IMR-90 (cell line): ENCODE measurements at regions not wholly inside any gene's neighbourhood (a gene's known extent, or its start where the extent isn't known, plus 50 kb on each side); places are given as distances from the start of the nearest gene placed in this dataset.

Source experiments
- ATAC-seq: fragments of 200-7000 bp; cut with Tn5 transposase; 2 replicates; pipeline ENCODE4 v1.9.1; 2020; ENCODE audit warnings: low read depth, mild to moderate bottlenecking, moderate library complexity
- BruUV-seq: library from RNA; stranded (reverse); fragments of 400-500 nt; replicated peaks from 2 replicates; lab custom pipeline; 2021; lab: Mats Ljungman, UMichigan
- CTCF ChIA-PET: fragments of 300-600 bp; formaldehyde crosslinking; extraction: SDS; loops from one replicate; lab custom pipeline; 2021; ENCODE audit warnings: antibody characterized with exemption; lab: Yijun Ruan, JAX
- POLR2A ChIA-PET: fragments of 300-600 bp; sonication (Branson Sonifier 250); formaldehyde crosslinking; loops from one replicate; lab custom pipeline; 2022; ENCODE audit warnings: antibody characterized with exemption; ENCODE audit not compliant: unreplicated experiment; lab: Charles Lee
- DNase-seq: peaks from one replicate; pipeline ENCODE4 v3.0.0; 2013
- H2AFZ ChIP-seq: replicated peaks from 2 replicates; pipeline ENCODE3; 2013; ENCODE audit warnings: low read length, mild to moderate bottlenecking; ENCODE audit not compliant: poor library complexity
- H2AK5ac ChIP-seq: 2 replicates; pipeline ENCODE4 v1.6.1; 2013; ENCODE audit warnings: low read depth, low read length, inconsistent platforms
- H2AK9ac ChIP-seq: replicated peaks from 2 replicates; pipeline ENCODE3; 2013; ENCODE audit warnings: mild to moderate bottlenecking, low read depth, low read length, moderate library complexity; ENCODE audit not compliant: poor library complexity
- H2BK120ac ChIP-seq: 2 replicates; pipeline ENCODE4 v1.6.1; 2013; ENCODE audit warnings: low read depth, low read length, inconsistent platforms
- H2BK15ac ChIP-seq: 3 replicates; pipeline ENCODE4 v1.6.1; 2013; ENCODE audit warnings: low read depth, low read length, inconsistent platforms
- H2BK20ac ChIP-seq: 2 replicates; pipeline ENCODE4 v1.6.1; 2013; ENCODE audit warnings: low read depth, mild to moderate bottlenecking, inconsistent platforms, low read length, moderate library complexity
- H2BK5ac ChIP-seq: 2 replicates; pipeline ENCODE4 v1.6.1; 2013; ENCODE audit warnings: mild to moderate bottlenecking, low read depth, low read length, inconsistent platforms; ENCODE audit not compliant: poor library complexity, severe bottlenecking
- H3K14ac ChIP-seq: replicated peaks from 2 replicates; pipeline ENCODE4 v1.6.1; 2013; ENCODE audit warnings: low read depth, low read length, inconsistent platforms
- H3K18ac ChIP-seq: 2 replicates; pipeline ENCODE4 v1.6.1; 2013; ENCODE audit warnings: low read depth, low read length, control low read depth
- H3K23ac ChIP-seq: 2 replicates; pipeline ENCODE4 v1.6.1; 2013; ENCODE audit warnings: low read depth, low read length, inconsistent platforms
- H3K27ac ChIP-seq: 2 replicates; pipeline ENCODE4 v1.5.1; 2013; ENCODE audit warnings: mild to moderate bottlenecking, control low read depth, low read length; ENCODE audit not compliant: insufficient read depth
- H3K27me3 ChIP-seq: 2 replicates; pipeline ENCODE4 v1.6.1; 2013; ENCODE audit warnings: low read length; ENCODE audit not compliant: control insufficient read depth, insufficient read depth
- H3K36me3 ChIP-seq: 2 replicates; pipeline ENCODE4 v1.6.1; 2013; ENCODE audit warnings: low read length, mixed read lengths; ENCODE audit not compliant: control insufficient read depth, insufficient read depth
- H3K4ac ChIP-seq: 2 replicates; pipeline ENCODE4 v1.6.1; 2013; ENCODE audit warnings: low read depth, low read length, inconsistent platforms
- H3K4me1 ChIP-seq: 2 replicates; pipeline ENCODE4 v1.6.1; 2013; ENCODE audit warnings: low read length, mixed read lengths; ENCODE audit not compliant: control insufficient read depth, insufficient read depth
- H3K4me2 ChIP-seq: 2 replicates; pipeline ENCODE4 v1.6.1; 2013; ENCODE audit warnings: low read depth, mild to moderate bottlenecking, control low read depth, low read length, moderate library complexity
- H3K4me3 ChIP-seq: 2 replicates; pipeline ENCODE4 v1.5.1; 2013; ENCODE audit warnings: low read depth, mild to moderate bottlenecking, control low read depth, low read length, moderate library complexity; ENCODE audit not compliant: insufficient read depth
- H3K56ac ChIP-seq: 2 replicates; pipeline ENCODE4 v1.6.1; 2013; ENCODE audit warnings: low read length, inconsistent platforms; ENCODE audit not compliant: insufficient read depth; ENCODE audit errors: extremely low read depth
- H3K79me1 ChIP-seq, 2 experiments: 2 replicates each; pipeline ENCODE4 v1.6.1; 2013; ENCODE audit warnings: low read length in 2 of 2, inconsistent platforms in 1 of 2, low read depth in 1 of 2
- H3K9ac ChIP-seq: 2 replicates; pipeline ENCODE4 v1.6.1; 2013; ENCODE audit warnings: low read depth, low read length, control low read depth
- H3K9me1 ChIP-seq: 2 replicates; pipeline ENCODE4 v1.6.1; 2013; ENCODE audit warnings: low read length, inconsistent platforms; ENCODE audit not compliant: insufficient read depth
- H3K9me3 ChIP-seq: 2 replicates; pipeline ENCODE4 v1.6.1; 2013; ENCODE audit warnings: low read length; ENCODE audit not compliant: control insufficient read depth, insufficient read depth
- H4K20me1 ChIP-seq: 2 replicates; pipeline ENCODE4 v1.6.1; 2013; ENCODE audit warnings: low read length, inconsistent platforms; ENCODE audit not compliant: insufficient read depth
- H4K5ac ChIP-seq: 2 replicates; pipeline ENCODE4 v1.6.1; 2013; ENCODE audit warnings: mild to moderate bottlenecking, low read depth, low read length, control low read depth
- H4K8ac ChIP-seq, 2 experiments: 2 replicates each; pipeline ENCODE4 v1.6.1; 2013; ENCODE audit warnings: low read depth in 2 of 2, low read length in 2 of 2, control low read depth in 1 of 2, inconsistent platforms in 1 of 2
- H4K91ac ChIP-seq: 2 replicates; pipeline ENCODE4 v1.6.1; 2013; ENCODE audit warnings: low read depth, low read length, inconsistent platforms; ENCODE audit not compliant: insufficient read depth
- BHLHE40 ChIP-seq: fragments of 150-350 bp; IDR thresholded peaks from 2 replicates; pipeline ENCODE4 v1.6.1; 2016; ENCODE audit warnings: mild to moderate bottlenecking, low read depth, low read length
- CHD1 ChIP-seq: IDR thresholded peaks from 2 replicates; pipeline ENCODE4 v1.6.1; 2012; ENCODE audit warnings: low read depth, low read length, improper control_type of control experiment
- FOS ChIP-seq: fragments of 150-350 bp; IDR thresholded peaks from 2 replicates; pipeline ENCODE4 v1.6.1; 2016; ENCODE audit warnings: low read depth, low read length
- MAFK ChIP-seq: IDR thresholded peaks from 2 replicates; pipeline ENCODE4 v1.6.1; 2012; ENCODE audit warnings: low read depth, low read length, improper control_type of control experiment
- MAZ ChIP-seq: IDR thresholded peaks from 2 replicates; pipeline ENCODE4 v1.6.1; 2012; ENCODE audit warnings: low read depth, mild to moderate bottlenecking, low read length, improper control_type of control experiment, moderate library complexity, borderline replicate concordance
- MXI1 ChIP-seq: IDR thresholded peaks from 2 replicates; pipeline ENCODE4 v1.6.1; 2012; ENCODE audit warnings: low read depth, mild to moderate bottlenecking, low read length, moderate library complexity, borderline replicate concordance
- NFE2L2 ChIP-seq: fragments of 150-350 bp; IDR thresholded peaks from 2 replicates; pipeline ENCODE4 v1.6.1; 2016; ENCODE audit warnings: low read depth, mild to moderate bottlenecking, low read length
- POLR2A ChIP-seq: IDR thresholded peaks from 2 replicates; pipeline ENCODE4 v1.6.1; 2012; ENCODE audit warnings: mild to moderate bottlenecking, low read depth, low read length
- RAD21 ChIP-seq: IDR thresholded peaks from 2 replicates; pipeline ENCODE4 v1.6.1; 2012; ENCODE audit warnings: low read length, improper control_type of control experiment
- RCOR1 ChIP-seq: IDR thresholded peaks from 2 replicates; pipeline ENCODE4 v1.6.1; 2012; ENCODE audit warnings: mild to moderate bottlenecking, low read length, improper control_type of control experiment; ENCODE audit not compliant: insufficient replicate concordance
- RFX5 ChIP-seq: IDR thresholded peaks from 2 replicates; pipeline ENCODE4 v1.8.0; 2012; ENCODE audit warnings: low read depth, mild to moderate bottlenecking, low read length, moderate library complexity
- SMC3 ChIP-seq: fragments of 150-350 bp; IDR thresholded peaks from 2 replicates; pipeline ENCODE4 v1.6.1; 2016; ENCODE audit warnings: low read depth, mild to moderate bottlenecking, antibody characterized with exemption, low read length, moderate library complexity
- WGBS, 2 experiments: methylation state at CpG; one replicate each; pipeline versions ENCODE4 v1.1.5 to v1.1.7; 2013; ENCODE audit warnings: missing lambda C conversion rate in 2 of 2; ENCODE audit not compliant: insufficient read length in 1 of 2; ENCODE audit errors: extremely low coverage in 2 of 2; 5-methylcytosine and 5-hydroxymethylcytosine counted together
- dilution Hi-C: fragments of 300-500 bp; cut with HindIII; formaldehyde crosslinking; loops from one replicate; pipeline ENCODE4 v1.14.3; 2018; ENCODE audit warnings: low sequenced_read_pairs; ENCODE audit not compliant: unreplicated experiment
- in situ Hi-C: fragments of 300-500 bp; cut with MboI; formaldehyde crosslinking; loops from 3 replicates; pipeline ENCODE4 v1.14.3; 2019; ENCODE audit warnings: low sequenced_read_pairs, inconsistent platforms, mixed read lengths
- intact Hi-C: fragments of 100-400 bp; cut with micrococcal nuclease; formaldehyde crosslinking; loops from 2 replicates; pipeline ENCODE4 v1.10.0; 2022
- TF ChIP-seq, protein P1 (sequence below): fragments of 150-350 bp; IDR thresholded peaks from 2 replicates; pipeline ENCODE4 v1.6.1; 2017; ENCODE audit warnings: mild to moderate bottlenecking, antibody characterized with exemption, low read length, low read depth
- TF ChIP-seq, protein P2 (sequence below): conservative IDR thresholded peaks from 2 replicates; pipeline ENCODE4 v1.5.1; 2012; ENCODE audit warnings: mild to moderate bottlenecking, low read depth, low read length, improper control_type of control experiment

DNA sequence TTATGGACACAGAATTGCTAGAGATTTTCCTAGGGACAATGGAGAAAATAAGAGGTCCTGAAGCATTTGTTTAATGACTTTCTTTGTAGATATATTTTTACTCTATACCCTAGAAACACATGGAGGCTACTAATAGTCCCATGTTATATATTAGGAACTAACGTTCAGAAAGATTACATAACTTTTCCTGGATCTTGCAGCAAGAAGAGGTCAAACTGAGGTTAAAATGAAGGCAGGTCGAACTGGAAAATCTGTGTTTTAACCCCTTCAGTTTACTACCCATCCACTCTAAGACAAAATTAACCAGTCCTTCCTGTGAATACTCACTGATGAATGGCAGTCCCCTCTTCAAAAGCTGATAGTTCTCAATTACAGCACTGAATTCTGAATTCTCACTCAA is 1415.8 kb upstream of the CELF4 start:
- no peak overlapping the region for H2BK5ac ChIP-seq
- H3K14ac ChIP-seq, result no peak overlapping the region
- no peak overlapping the region for H3K4me3 ChIP-seq
- H2BK20ac ChIP-seq, result no peak overlapping the region
- no peak overlapping the region for H2AFZ ChIP-seq
- no peaks in the 10 kb centered on the region for H3K27me3 ChIP-seq
- H3K4me1 ChIP-seq, result no peaks in the 10 kb centered on the region
- H4K91ac ChIP-seq, result no peak overlapping the region
- no peak overlapping the region for H3K56ac ChIP-seq
- no peak overlapping the region for H3K4me2 ChIP-seq
- H4K20me1 ChIP-seq, result no peaks in the 10 kb centered on the region
- no peak overlapping the region for H3K23ac ChIP-seq
- no peaks in the 10 kb centered on the region for H3K9me1 ChIP-seq
- ChIA-PET CTCF (no interaction called here), POLR2A (no interaction called here)
- no peaks in the 10 kb centered on the region for H3K36me3 ChIP-seq
- TF ChIP-seq MAFK, result no peak
- no peak for TF ChIP-seq MXI1
- TF ChIP-seq NFE2L2, result no peak
- TF ChIP-seq RCOR1, result no peak
- TF ChIP-seq POLR2A, result no peak
- no peak for TF ChIP-seq MAZ
- no peak for TF ChIP-seq RAD21
- no peak for TF ChIP-seq RFX5
- TF ChIP-seq SMC3, result no peak
- no peak for TF ChIP-seq FOS
- no peak for TF ChIP-seq BHLHE40
- TF ChIP-seq, protein P1, sequence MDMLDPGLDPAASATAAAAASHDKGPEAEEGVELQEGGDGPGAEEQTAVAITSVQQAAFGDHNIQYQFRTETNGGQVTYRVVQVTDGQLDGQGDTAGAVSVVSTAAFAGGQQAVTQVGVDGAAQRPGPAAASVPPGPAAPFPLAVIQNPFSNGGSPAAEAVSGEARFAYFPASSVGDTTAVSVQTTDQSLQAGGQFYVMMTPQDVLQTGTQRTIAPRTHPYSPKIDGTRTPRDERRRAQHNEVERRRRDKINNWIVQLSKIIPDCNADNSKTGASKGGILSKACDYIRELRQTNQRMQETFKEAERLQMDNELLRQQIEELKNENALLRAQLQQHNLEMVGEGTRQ, result no peak
- TF ChIP-seq, protein P2, sequence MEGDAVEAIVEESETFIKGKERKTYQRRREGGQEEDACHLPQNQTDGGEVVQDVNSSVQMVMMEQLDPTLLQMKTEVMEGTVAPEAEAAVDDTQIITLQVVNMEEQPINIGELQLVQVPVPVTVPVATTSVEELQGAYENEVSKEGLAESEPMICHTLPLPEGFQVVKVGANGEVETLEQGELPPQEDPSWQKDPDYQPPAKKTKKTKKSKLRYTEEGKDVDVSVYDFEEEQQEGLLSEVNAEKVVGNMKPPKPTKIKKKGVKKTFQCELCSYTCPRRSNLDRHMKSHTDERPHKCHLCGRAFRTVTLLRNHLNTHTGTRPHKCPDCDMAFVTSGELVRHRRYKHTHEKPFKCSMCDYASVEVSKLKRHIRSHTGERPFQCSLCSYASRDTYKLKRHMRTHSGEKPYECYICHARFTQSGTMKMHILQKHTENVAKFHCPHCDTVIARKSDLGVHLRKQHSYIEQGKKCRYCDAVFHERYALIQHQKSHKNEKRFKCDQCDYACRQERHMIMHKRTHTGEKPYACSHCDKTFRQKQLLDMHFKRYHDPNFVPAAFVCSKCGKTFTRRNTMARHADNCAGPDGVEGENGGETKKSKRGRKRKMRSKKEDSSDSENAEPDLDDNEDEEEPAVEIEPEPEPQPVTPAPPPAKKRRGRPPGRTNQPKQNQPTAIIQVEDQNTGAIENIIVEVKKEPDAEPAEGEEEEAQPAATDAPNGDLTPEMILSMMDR, result no peak
- no peak for TF ChIP-seq CHD1
- H2BK120ac ChIP-seq, result no peak overlapping the region
- H3K79me1 ChIP-seq, result no peaks in the 10 kb centered on the region
- no peak overlapping the region for H3K4ac ChIP-seq
- intact Hi-C loops, result no loop called here
- H2AK9ac ChIP-seq, result no peak overlapping the region
- no TSS peak for BruUV-seq
- no peak overlapping the region for H4K5ac ChIP-seq
- peaks cover 5% of the 10 kb centered on the region; the same call in 1 of the 2 replicates for H3K9me3 ChIP-seq
- dilution Hi-C loops, result no loop called here
- in situ Hi-C loops, result no loop called here
- WGBS, 2 experiments, result 0% methylated on average over 1 of the region's 2 CpGs; no CpG with 5 or more reads in 1 of the 2 experiments
- ATAC-seq, result no peak
- no peak overlapping the region for H3K9ac ChIP-seq
- H4K8ac ChIP-seq, result no peak overlapping the region
- H2BK15ac ChIP-seq, result no peak overlapping the region
- no peak overlapping the region for H3K18ac ChIP-seq
- no peak overlapping the region for H3K27ac ChIP-seq
- DNase-seq, result no peak
- no peak overlapping the region for H2AK5ac ChIP-seq
